ENCODE measurements at regions not wholly inside any gene's neighbourhood (a gene's known extent, or its start where the extent isn't known, plus 50 kb on each side); places are given as distances from the start of the nearest gene placed in this dataset.

DNA sequence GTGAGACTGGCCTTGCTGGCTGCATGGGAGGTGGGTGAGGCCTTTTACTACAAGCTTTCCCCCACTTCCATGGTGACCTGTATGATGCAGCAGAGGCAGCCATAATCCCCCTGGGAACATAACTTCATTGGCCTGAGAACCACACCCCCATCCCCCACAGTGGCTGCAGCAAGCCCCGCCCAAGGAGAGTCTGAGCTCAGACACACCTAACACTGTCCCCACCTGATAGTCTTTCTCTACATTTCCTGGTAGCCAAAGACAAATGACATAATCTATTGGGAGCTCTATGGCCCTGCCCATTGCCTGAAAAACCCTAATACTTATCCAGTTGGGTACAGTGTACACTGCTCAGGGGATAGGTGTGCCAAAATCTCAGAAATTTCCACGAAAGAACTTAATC lies 62.6 kb downstream of the GLUD2 start:
- TF ChIP-seq, protein P1, sequence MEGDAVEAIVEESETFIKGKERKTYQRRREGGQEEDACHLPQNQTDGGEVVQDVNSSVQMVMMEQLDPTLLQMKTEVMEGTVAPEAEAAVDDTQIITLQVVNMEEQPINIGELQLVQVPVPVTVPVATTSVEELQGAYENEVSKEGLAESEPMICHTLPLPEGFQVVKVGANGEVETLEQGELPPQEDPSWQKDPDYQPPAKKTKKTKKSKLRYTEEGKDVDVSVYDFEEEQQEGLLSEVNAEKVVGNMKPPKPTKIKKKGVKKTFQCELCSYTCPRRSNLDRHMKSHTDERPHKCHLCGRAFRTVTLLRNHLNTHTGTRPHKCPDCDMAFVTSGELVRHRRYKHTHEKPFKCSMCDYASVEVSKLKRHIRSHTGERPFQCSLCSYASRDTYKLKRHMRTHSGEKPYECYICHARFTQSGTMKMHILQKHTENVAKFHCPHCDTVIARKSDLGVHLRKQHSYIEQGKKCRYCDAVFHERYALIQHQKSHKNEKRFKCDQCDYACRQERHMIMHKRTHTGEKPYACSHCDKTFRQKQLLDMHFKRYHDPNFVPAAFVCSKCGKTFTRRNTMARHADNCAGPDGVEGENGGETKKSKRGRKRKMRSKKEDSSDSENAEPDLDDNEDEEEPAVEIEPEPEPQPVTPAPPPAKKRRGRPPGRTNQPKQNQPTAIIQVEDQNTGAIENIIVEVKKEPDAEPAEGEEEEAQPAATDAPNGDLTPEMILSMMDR (IDR thresholded peaks at IDR 0.05): no peak
- no peak for TF ChIP-seq POLR2A (IDR thresholded peaks at IDR 0.05)
